DND-41 (cell line): ENCODE measurements at regions not wholly inside any gene's neighbourhood (a gene's known extent, or its start where the extent isn't known, plus 50 kb on each side); places are given as distances from the start of the nearest gene placed in this dataset.

Experiments used
- ATAC-seq: fragments of 200-7000 bp; cut with Tn5 transposase; 3 replicates; pipeline ENCODE4 v1.9.1; 2021; ENCODE audit warnings: low read depth; ENCODE audit not compliant: insufficient read depth
- DNase-seq: peaks from one replicate; pipeline ENCODE4 v3.0.0-alpha.2; 2020
- H2AFZ ChIP-seq: 2 replicates; pipeline ENCODE4 v1.6.0; 2012; ENCODE audit warnings: low read depth, low read length
- H3K27ac ChIP-seq: 2 replicates; pipeline ENCODE4 v1.5.1; 2012; ENCODE audit warnings: low read length, inconsistent platforms
- H3K27me3 ChIP-seq: fragments of 200-600 bp; sonication (generic); 2 replicates; pipeline ENCODE4 v1.6.0; 2012; ENCODE audit warnings: low read length, mild to moderate bottlenecking, inconsistent platforms; ENCODE audit not compliant: insufficient read depth, poor library complexity
- H3K36me3 ChIP-seq: 2 replicates; pipeline ENCODE4 v1.5.1; 2012; ENCODE audit warnings: low read length, inconsistent platforms; ENCODE audit not compliant: insufficient read depth
- H3K4me1 ChIP-seq: 2 replicates; pipeline ENCODE4 v1.5.1; 2012; ENCODE audit warnings: mild to moderate bottlenecking, low read length; ENCODE audit not compliant: insufficient read depth
- H3K4me2 ChIP-seq: 2 replicates; pipeline ENCODE4 v1.6.0; 2012; ENCODE audit warnings: mild to moderate bottlenecking, moderate library complexity, low read length, inconsistent platforms; ENCODE audit not compliant: insufficient read depth
- H3K4me3 ChIP-seq, 2 experiments: fragments of 200-600 bp in 1 of 2; shearing (Covaris generic) in 1 of 2; 2 replicates each; pipeline ENCODE4 v1.5.1; 2012 to 2016; ENCODE audit warnings: inconsistent platforms in 2 of 2, low read length in 2 of 2, mild to moderate bottlenecking in 2 of 2, low read depth in 1 of 2, moderate library complexity in 1 of 2
- H3K79me2 ChIP-seq: 2 replicates; pipeline ENCODE4 v1.6.0; 2012; ENCODE audit warnings: low read length, inconsistent platforms; ENCODE audit not compliant: insufficient read depth
- H3K9ac ChIP-seq: 2 replicates; pipeline ENCODE4 v1.6.0; 2012; ENCODE audit warnings: low read depth, mild to moderate bottlenecking, inconsistent platforms, low read length, moderate library complexity
- H3K9me3 ChIP-seq: 2 replicates; pipeline ENCODE4 v1.5.1; 2012; ENCODE audit warnings: low read length, moderate library complexity, mild to moderate bottlenecking, inconsistent platforms; ENCODE audit not compliant: insufficient read depth, severe bottlenecking
- H4K20me1 ChIP-seq: 2 replicates; pipeline ENCODE4 v1.6.0; 2012; ENCODE audit warnings: low read length; ENCODE audit not compliant: insufficient read depth
- EZH2 ChIP-seq: IDR thresholded peaks from 3 replicates; pipeline ENCODE4 v1.6.1; 2012; ENCODE audit warnings: borderline replicate concordance, low read depth, mild to moderate bottlenecking, moderate library complexity, low read length, inconsistent platforms; ENCODE audit not compliant: severe bottlenecking
- TF ChIP-seq, protein P1 (sequence below): IDR thresholded peaks from 2 replicates; pipeline ENCODE4 v1.5.1; 2012; ENCODE audit warnings: borderline replicate concordance, low read length, moderate library complexity, mild to moderate bottlenecking; ENCODE audit not compliant: poor library complexity, severe bottlenecking; ENCODE audit errors: extremely low read depth

DNA sequence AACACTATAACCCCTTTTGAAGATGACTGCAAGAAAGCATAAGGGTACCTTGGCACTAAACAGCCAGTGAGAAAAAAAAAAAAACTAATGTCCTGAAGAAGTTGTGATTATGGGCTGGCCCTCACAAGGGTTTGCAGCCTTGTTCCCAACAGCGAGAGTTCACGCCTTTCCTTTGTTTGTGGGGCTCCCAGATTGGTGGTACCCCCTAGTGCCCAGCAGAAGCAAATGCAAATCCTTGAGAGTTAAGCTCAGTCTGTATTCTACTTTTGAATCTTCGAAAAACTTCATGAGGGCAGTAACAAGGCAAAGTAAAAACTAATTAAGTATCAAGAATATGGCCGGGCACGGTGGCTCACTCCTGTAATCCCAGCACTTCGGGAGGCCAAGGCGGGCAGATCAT is 238.9 kb upstream of the LMO3 start:
- DNase-seq (no peak), ATAC-seq (no peak)
- H3K4me2 ChIP-seq: no peak overlapping the region
- no peak overlapping the region for H3K4me3 ChIP-seq
- H3K27me3 ChIP-seq: no peaks in the 10 kb centered on the region
- TF ChIP-seq, protein P1, sequence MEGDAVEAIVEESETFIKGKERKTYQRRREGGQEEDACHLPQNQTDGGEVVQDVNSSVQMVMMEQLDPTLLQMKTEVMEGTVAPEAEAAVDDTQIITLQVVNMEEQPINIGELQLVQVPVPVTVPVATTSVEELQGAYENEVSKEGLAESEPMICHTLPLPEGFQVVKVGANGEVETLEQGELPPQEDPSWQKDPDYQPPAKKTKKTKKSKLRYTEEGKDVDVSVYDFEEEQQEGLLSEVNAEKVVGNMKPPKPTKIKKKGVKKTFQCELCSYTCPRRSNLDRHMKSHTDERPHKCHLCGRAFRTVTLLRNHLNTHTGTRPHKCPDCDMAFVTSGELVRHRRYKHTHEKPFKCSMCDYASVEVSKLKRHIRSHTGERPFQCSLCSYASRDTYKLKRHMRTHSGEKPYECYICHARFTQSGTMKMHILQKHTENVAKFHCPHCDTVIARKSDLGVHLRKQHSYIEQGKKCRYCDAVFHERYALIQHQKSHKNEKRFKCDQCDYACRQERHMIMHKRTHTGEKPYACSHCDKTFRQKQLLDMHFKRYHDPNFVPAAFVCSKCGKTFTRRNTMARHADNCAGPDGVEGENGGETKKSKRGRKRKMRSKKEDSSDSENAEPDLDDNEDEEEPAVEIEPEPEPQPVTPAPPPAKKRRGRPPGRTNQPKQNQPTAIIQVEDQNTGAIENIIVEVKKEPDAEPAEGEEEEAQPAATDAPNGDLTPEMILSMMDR: no peak
- TF ChIP-seq EZH2: no peak
- H3K36me3 ChIP-seq: no peaks in the 10 kb centered on the region
- H3K27ac ChIP-seq: no peak overlapping the region
- H4K20me1 ChIP-seq: no peaks in the 10 kb centered on the region
- H3K9ac ChIP-seq: no peak overlapping the region
- H3K79me2 ChIP-seq: no peaks in the 10 kb centered on the region
- H3K9me3 ChIP-seq: no peaks in the 10 kb centered on the region
- H3K4me1 ChIP-seq: no peaks in the 10 kb centered on the region
- H2AFZ ChIP-seq: no peak overlapping the region

DNA sequence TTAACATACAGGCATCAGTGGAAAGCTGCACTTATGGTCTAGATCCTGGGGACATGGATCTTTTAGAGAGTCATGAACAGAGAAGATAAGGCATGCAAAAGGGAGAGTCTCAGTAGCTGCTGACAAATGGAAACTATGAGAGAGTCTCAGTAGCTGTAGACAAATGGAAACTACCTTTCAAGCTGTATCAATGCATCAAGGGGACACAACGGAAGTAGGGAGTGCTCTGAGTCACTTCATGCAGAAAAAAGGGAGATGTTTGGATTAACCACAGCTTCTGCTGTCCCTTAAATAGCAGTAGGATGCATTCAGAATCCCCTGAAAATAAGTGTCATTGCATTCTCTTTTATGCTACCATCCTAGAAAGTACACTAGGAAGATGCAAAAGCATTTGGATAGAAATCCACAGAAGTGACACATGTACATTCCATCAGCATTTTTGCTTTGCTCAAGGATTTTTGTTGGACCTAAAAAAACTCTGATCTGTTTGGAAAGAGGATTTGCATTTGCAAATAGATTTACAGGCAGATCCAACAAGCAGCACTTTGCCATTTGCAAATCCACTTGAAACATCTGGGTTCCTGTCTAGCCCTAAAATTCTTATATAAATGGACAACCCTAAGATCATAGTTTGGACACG is 227.5 kb upstream of the LMO3 start:
- no peak overlapping the region for H2AFZ ChIP-seq
- no peak overlapping the region for H3K4me3 ChIP-seq
- H3K9ac ChIP-seq: no peak overlapping the region
- H3K9me3 ChIP-seq: no peaks in the 10 kb centered on the region
- H3K4me2 ChIP-seq: no peak overlapping the region
- H3K4me1 ChIP-seq: no peaks in the 10 kb centered on the region
- H3K27ac ChIP-seq: no peak overlapping the region
- H3K36me3 ChIP-seq: no peaks in the 10 kb centered on the region
- DNase-seq (no peak), ATAC-seq (no peak)
- H4K20me1 ChIP-seq: no peaks in the 10 kb centered on the region
- no peak for TF ChIP-seq EZH2
- TF ChIP-seq, protein P1: no peak
- no peaks in the 10 kb centered on the region for H3K79me2 ChIP-seq
- H3K27me3 ChIP-seq: no peaks in the 10 kb centered on the region

DNA sequence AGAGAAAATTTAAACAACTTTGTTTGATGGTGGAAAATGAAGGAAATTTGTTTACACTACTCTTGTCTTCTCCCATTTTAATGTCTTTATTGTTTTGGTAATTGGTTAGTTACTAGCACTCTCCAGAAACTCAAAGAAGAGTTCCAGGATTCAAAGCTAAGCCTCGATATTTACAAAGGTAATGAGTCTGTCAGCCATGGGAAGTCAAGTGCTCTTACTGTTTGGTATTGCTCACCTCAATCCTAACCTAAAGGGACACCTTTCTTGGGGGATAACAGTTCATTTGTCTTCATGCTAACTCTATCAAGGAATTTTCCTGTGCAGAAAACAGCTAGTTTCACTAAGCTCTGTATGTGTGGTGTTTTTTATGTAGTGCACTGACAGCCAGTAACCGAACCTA is 222.9 kb upstream of the LMO3 start:
- DNase-seq: no peak
- no peaks in the 10 kb centered on the region for H4K20me1 ChIP-seq
- no peak for TF ChIP-seq EZH2
- TF ChIP-seq, protein P1: no peak
- no peak overlapping the region for H3K27ac ChIP-seq
- ATAC-seq: no peak
- H3K4me2 ChIP-seq: no peak overlapping the region
- no peaks in the 10 kb centered on the region for H3K79me2 ChIP-seq
- no peak overlapping the region for H2AFZ ChIP-seq
- no peaks in the 10 kb centered on the region for H3K4me1 ChIP-seq
- no peak overlapping the region for H3K9ac ChIP-seq
- no peaks in the 10 kb centered on the region for H3K27me3 ChIP-seq
- H3K36me3 ChIP-seq: no peaks in the 10 kb centered on the region
- no peaks in the 10 kb centered on the region for H3K9me3 ChIP-seq
- no peak overlapping the region for H3K4me3 ChIP-seq
